ENCODE measurements at regions not wholly inside any gene's neighbourhood (a gene's known extent, or its start where the extent isn't known, plus 50 kb on each side); places are given as distances from the start of the nearest gene placed in this dataset.

DNA sequence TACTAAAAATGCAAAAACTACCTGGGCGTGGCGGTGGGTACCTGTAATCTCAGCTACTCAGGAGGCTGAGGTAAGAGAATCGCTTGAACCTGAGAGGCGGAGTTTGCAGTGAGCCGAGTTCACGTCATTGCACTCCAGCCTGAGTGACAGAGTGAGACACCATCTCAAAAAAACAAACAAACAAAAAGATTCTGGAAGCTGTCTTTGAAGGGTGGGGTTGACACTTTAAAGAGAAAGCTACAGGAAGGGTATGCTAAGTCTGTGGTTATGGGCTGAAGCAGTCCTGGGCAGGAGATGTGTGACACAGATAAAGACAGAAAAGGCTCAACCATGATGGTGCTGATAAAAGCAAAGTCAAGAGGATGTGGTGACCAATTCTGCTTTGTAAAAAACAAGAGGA is 328.5 kb upstream of the AMELY start:
- H3K4me3 ChIP-seq (ENCODE audit: low read depth, low read length), result no peak overlapping the region
- H3K79me2 ChIP-seq, result no peaks in the 10 kb centered on the region
- no peak overlapping the region for H3K27ac ChIP-seq
- H3K4me1 ChIP-seq, result no peaks in the 10 kb centered on the region
- H3K4me2 ChIP-seq (ENCODE audit: low read length), result no peak overlapping the region
- no peaks in the 10 kb centered on the region for H3K9me3 ChIP-seq (ENCODE audit: control insufficient read depth, low read length)
- H3K36me3 ChIP-seq (ENCODE audit: control insufficient read depth, insufficient read depth, low read length), result no peaks in the 10 kb centered on the region
- H2AFZ ChIP-seq, result no peak overlapping the region
- H3K9ac ChIP-seq, result no peak overlapping the region
- TF ChIP-seq, protein P1, sequence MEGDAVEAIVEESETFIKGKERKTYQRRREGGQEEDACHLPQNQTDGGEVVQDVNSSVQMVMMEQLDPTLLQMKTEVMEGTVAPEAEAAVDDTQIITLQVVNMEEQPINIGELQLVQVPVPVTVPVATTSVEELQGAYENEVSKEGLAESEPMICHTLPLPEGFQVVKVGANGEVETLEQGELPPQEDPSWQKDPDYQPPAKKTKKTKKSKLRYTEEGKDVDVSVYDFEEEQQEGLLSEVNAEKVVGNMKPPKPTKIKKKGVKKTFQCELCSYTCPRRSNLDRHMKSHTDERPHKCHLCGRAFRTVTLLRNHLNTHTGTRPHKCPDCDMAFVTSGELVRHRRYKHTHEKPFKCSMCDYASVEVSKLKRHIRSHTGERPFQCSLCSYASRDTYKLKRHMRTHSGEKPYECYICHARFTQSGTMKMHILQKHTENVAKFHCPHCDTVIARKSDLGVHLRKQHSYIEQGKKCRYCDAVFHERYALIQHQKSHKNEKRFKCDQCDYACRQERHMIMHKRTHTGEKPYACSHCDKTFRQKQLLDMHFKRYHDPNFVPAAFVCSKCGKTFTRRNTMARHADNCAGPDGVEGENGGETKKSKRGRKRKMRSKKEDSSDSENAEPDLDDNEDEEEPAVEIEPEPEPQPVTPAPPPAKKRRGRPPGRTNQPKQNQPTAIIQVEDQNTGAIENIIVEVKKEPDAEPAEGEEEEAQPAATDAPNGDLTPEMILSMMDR (IDR thresholded peaks at IDR 0.05), result no peak
- H3K27me3 ChIP-seq (ENCODE audit: control insufficient read depth, insufficient read depth, low read length), result no peaks in the 10 kb centered on the region

DNA sequence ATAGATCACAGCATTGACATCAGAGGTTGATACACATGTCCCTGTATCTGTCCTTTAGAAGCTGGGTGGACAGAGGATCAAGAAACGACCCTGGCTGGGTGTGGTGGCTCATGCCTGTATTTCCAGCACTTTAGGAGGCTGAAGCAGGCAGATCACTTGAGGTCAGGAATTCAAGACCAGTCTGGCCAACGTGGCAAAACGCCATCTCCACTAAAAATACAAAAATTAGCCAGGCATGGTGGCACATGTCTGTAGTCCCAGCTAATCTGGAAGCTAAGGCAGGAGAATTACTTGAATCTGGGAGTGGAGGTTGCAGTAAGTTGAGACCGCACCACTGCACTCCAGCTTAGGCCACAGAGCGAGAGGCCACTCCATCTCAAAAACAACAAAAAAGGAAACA is 300.4 kb upstream of the AMELY start:
- no peaks in the 10 kb centered on the region for H3K36me3 ChIP-seq (ENCODE audit: control insufficient read depth, insufficient read depth, low read length)

DNA sequence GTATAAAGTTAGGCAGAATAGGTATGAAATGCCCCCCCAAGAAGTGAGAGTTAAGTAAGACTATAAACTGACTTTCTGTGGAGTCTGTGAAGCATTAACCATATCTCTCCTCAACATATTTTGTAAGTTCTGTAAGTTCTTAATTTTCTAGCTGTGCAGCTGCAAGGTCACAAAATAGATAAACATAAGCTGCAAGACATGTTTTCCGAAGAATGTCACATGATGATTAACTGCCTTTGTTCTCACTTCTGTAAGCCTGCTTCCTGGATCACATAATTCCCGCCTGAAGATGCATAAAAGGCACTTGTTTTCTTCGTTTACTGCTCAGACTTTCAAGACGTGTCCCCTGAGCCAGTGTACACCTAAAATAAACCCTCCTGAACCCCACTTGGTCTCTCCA is 292.9 kb upstream of the AMELY start:
- Histone ChIP-seq H3K79me2 (no peaks in the 10 kb centered on the region), H3K9me3 (ENCODE audit: control insufficient read depth, low read length) (no peaks in the 10 kb centered on the region), H3K27me3 (ENCODE audit: control insufficient read depth, insufficient read depth, low read length) (no peaks in the 10 kb centered on the region), H3K9ac (no peak overlapping the region), H3K4me1 (no peaks in the 10 kb centered on the region), H3K27ac (no peak overlapping the region), H3K36me3 (ENCODE audit: control insufficient read depth, insufficient read depth, low read length) (no peaks in the 10 kb centered on the region), H3K4me2 (ENCODE audit: low read length) (no peak overlapping the region), H2AFZ (no peak overlapping the region), H3K4me3 (ENCODE audit: low read depth, low read length) (no peak overlapping the region)
- TF ChIP-seq, protein P1 (IDR thresholded peaks at IDR 0.05), result no peak

More for the DNA sequence above, 300.4 kb upstream of the AMELY start:
- Histone ChIP-seq H3K4me3 (ENCODE audit: low read depth, low read length) (no peak overlapping the region), H3K4me1 (no peaks in the 10 kb centered on the region), H3K27me3 (ENCODE audit: control insufficient read depth, insufficient read depth, low read length) (no peaks in the 10 kb centered on the region), H2AFZ (no peak overlapping the region), H3K4me2 (ENCODE audit: low read length) (no peak overlapping the region), H3K79me2 (no peaks in the 10 kb centered on the region), H3K9ac (no peak overlapping the region), H3K27ac (no peak overlapping the region), H3K9me3 (ENCODE audit: control insufficient read depth, low read length) (no peaks in the 10 kb centered on the region)
- TF ChIP-seq, protein P1 (IDR thresholded peaks at IDR 0.05), result no peak

DNA sequence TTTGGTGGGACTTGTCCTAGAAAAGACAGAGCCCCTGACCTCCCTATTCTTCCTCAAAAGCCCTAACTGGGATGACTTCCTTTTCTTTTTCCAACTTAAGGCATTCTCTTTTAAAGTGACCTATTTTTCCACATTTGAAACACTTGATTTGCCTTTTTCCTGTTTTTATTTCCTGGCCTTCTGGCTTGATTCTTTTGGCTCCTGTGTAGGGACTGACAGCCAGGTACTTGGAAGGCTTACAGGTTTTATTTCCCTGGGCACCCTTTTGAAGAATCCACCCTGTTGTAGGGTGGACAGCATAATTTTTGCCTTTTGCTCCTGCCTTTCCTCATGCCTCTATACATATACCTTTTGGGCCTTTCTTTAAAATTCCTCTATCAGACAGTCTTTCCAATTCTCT is 271.0 kb upstream of the AMELY start:
- Histone ChIP-seq H3K9me3 (ENCODE audit: control insufficient read depth, low read length) (no peaks in the 10 kb centered on the region), H3K4me1 (no peaks in the 10 kb centered on the region), H3K27me3 (ENCODE audit: control insufficient read depth, insufficient read depth, low read length) (no peaks in the 10 kb centered on the region), H3K4me2 (ENCODE audit: low read length) (no peak overlapping the region), H3K4me3 (ENCODE audit: low read depth, low read length) (no peak overlapping the region), H3K27ac (no peak overlapping the region), H3K79me2 (no peaks in the 10 kb centered on the region), H3K36me3 (ENCODE audit: control insufficient read depth, insufficient read depth, low read length) (no peaks in the 10 kb centered on the region), H2AFZ (no peak overlapping the region), H3K9ac (no peak overlapping the region)
- TF ChIP-seq, protein P1 (IDR thresholded peaks at IDR 0.05), result no peak

DNA sequence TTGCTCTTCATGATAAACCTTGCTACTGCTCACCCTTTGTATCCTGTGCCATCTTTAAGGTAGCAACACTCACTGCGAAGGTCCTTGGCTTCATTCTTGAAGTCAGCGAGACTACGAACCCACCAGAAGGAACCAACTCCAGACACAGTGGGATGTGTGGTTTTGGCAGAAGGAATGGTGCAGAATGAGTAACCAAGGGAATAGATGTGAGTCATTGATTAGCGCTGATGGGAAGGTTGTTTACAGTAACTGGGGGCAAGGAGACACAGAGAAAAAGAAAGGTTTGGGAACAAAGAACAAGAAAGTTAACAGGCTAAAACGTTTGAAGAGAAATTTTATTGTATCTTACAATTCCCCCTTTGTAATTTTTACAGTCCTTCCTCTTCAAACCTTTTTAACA is 266.1 kb upstream of the AMELY start:
- H3K36me3 ChIP-seq (ENCODE audit: control insufficient read depth, insufficient read depth, low read length), result no peaks in the 10 kb centered on the region
- H3K27ac ChIP-seq, result no peak overlapping the region
- TF ChIP-seq, protein P1 (IDR thresholded peaks at IDR 0.05), result no peak

More for the DNA sequence above, 266.1 kb upstream of the AMELY start:
- no peaks in the 10 kb centered on the region for H3K4me1 ChIP-seq
- H3K4me2 ChIP-seq (ENCODE audit: low read length), result no peak overlapping the region
- H2AFZ ChIP-seq, result no peak overlapping the region
- no peaks in the 10 kb centered on the region for H3K9me3 ChIP-seq (ENCODE audit: control insufficient read depth, low read length)
- no peaks in the 10 kb centered on the region for H3K27me3 ChIP-seq (ENCODE audit: control insufficient read depth, insufficient read depth, low read length)
- H3K9ac ChIP-seq, result no peak overlapping the region
- no peaks in the 10 kb centered on the region for H3K79me2 ChIP-seq
- no peak overlapping the region for H3K4me3 ChIP-seq (ENCODE audit: low read depth, low read length)
